ENCODE measurements at regions not wholly inside any gene's neighbourhood (a gene's known extent, or its start where the extent isn't known, plus 50 kb on each side); places are given as distances from the start of the nearest gene placed in this dataset.

GRCh38 chr9:78677326-78677725 is 380.4 kb downstream of the PSAT1 start:
- TF ChIP-seq CTCF (IDR thresholded peaks at IDR 0.05) (no peak), POLR2A (IDR thresholded peaks at IDR 0.05) (no peak)

All from testis (tissue), 2 donors.